ENCODE measurements at regions not wholly inside any gene's neighbourhood (a gene's known extent, or its start where the extent isn't known, plus 50 kb on each side); places are given as distances from the start of the nearest gene placed in this dataset.

GRCh38 chr3:11717768-11718636 lies 74.3 kb upstream of the VGLL4 start:
- TF ChIP-seq, protein P1, sequence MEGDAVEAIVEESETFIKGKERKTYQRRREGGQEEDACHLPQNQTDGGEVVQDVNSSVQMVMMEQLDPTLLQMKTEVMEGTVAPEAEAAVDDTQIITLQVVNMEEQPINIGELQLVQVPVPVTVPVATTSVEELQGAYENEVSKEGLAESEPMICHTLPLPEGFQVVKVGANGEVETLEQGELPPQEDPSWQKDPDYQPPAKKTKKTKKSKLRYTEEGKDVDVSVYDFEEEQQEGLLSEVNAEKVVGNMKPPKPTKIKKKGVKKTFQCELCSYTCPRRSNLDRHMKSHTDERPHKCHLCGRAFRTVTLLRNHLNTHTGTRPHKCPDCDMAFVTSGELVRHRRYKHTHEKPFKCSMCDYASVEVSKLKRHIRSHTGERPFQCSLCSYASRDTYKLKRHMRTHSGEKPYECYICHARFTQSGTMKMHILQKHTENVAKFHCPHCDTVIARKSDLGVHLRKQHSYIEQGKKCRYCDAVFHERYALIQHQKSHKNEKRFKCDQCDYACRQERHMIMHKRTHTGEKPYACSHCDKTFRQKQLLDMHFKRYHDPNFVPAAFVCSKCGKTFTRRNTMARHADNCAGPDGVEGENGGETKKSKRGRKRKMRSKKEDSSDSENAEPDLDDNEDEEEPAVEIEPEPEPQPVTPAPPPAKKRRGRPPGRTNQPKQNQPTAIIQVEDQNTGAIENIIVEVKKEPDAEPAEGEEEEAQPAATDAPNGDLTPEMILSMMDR (IDR thresholded peaks at IDR 0.05) = no peak
- no peaks in the 10 kb centered on the region for H3K36me3 ChIP-seq
- H3K27ac ChIP-seq = peak overlapping the region; percentile 94
- H3K4me3 ChIP-seq = peak overlapping the region; percentile 96
- no peaks in the 10 kb centered on the region for H3K27me3 ChIP-seq
- peak overlapping the region; percentile 91 to 97 for H3K9ac ChIP-seq (ENCODE audit: low read depth in 2 of 2, low read length in 2 of 2)
- no peaks in the 10 kb centered on the region for H3K4me1 ChIP-seq
- DNase-seq = peak; percentile 22
- H3K9me3 ChIP-seq = no peaks in the 10 kb centered on the region
- intact Hi-C loops (cut with DNase I) = loop anchor here (10.0 kb wide), 1 partner anchor 53 kb away; no protein-coding TSS in a partner anchor

DNA sequence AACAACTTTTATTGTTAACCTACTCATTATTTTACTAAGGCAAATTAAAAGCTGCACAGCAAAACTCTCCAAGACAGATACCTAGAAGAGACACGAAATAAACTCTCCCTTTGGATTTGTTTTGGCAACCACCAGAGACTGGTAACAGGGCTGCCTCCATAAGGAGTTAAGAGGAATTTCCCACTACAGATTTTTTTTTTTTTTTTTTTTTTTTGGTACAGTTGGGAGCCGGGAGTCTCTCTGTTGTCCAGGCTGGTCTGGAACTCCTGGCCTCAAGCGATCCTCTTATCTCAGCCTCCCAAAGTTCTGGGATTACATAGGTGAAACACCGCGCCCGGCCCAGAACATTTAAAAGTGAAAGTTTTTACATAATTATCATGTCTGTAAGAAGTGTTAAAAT lies 73.6 kb upstream of the VGLL4 start:
- H3K4me1 ChIP-seq = no peaks in the 10 kb centered on the region
- no peak for DNase-seq
- H3K27me3 ChIP-seq = no peaks in the 10 kb centered on the region
- no peak overlapping the region for H3K27ac ChIP-seq
- no peak overlapping the region for H3K4me3 ChIP-seq
- intact Hi-C loops (cut with DNase I) = loop anchor here (10.0 kb wide), 1 partner anchor 52 kb away; no protein-coding TSS in a partner anchor
- no peak overlapping the region for H3K9ac ChIP-seq (ENCODE audit: low read depth in 2 of 2, low read length in 2 of 2)
- TF ChIP-seq, protein P1 (IDR thresholded peaks at IDR 0.05) = no peak
- no peaks in the 10 kb centered on the region for H3K9me3 ChIP-seq
- no peaks in the 10 kb centered on the region for H3K36me3 ChIP-seq

DNA sequence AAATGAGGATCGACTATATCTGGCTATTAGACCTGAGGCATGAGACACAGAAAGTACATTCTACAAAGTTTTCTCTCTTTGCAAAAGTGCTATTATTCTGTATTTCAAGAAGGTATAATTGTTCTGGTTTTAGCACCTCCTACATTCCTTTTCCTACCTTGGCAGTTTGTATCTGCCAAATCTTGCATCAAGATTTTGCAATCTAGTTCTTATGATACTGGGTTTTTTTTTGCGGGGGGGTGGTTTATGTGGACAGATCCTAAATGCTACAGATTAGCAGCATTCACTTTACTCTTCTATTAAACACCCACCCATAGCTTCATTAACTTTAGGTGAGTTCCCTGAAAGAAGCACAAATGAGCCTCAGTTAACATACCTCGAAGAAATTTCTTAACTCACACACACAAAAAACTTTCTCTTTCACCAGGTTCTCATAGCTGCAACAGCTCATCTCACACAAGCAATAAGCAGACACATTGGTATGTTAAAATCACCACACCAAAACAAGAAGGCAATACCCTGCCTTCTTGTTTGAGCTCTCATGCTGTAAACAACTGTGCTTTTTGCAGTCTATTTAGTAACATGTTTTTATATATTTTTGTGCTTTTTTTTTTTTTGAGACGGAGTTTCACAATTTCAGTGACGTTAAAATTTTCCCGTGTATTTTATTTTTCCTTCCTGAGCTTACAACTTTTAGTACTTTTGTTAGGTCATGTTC lies 73.0 kb upstream of the VGLL4 start:
- TF ChIP-seq, protein P1 (IDR thresholded peaks at IDR 0.05) = no peak
- Histone ChIP-seq H3K9me3 (no peaks in the 10 kb centered on the region), H3K27ac (no peak overlapping the region), H3K27me3 (no peaks in the 10 kb centered on the region), H3K36me3 (no peaks in the 10 kb centered on the region), H3K4me1 (no peaks in the 10 kb centered on the region), H3K4me3 (no peak overlapping the region), H3K9ac (ENCODE audit: low read depth in 2 of 2, low read length in 2 of 2) (no peak overlapping the region)
- intact Hi-C loops (cut with DNase I) = loop anchor here (10.0 kb wide), 1 partner anchor 52 kb away; no protein-coding TSS in a partner anchor
- DNase-seq = no peak

GRCh38 chr3:11713171-11713570 lies 69.5 kb upstream of the VGLL4 start:
- intact Hi-C loops (cut with DNase I) = loop anchor here (10.0 kb wide), 1 partner anchor 48 kb away; no protein-coding TSS in a partner anchor
- Histone ChIP-seq H3K9ac (ENCODE audit: low read depth in 2 of 2, low read length in 2 of 2) (no peak overlapping the region), H3K27ac (no peak overlapping the region), H3K36me3 (no peaks in the 10 kb centered on the region), H3K9me3 (no peaks in the 10 kb centered on the region), H3K4me1 (no peaks in the 10 kb centered on the region), H3K4me3 (no peak overlapping the region), H3K27me3 (no peaks in the 10 kb centered on the region)
- no peak for DNase-seq
- TF ChIP-seq, protein P1 (IDR thresholded peaks at IDR 0.05) = no peak

DNA sequence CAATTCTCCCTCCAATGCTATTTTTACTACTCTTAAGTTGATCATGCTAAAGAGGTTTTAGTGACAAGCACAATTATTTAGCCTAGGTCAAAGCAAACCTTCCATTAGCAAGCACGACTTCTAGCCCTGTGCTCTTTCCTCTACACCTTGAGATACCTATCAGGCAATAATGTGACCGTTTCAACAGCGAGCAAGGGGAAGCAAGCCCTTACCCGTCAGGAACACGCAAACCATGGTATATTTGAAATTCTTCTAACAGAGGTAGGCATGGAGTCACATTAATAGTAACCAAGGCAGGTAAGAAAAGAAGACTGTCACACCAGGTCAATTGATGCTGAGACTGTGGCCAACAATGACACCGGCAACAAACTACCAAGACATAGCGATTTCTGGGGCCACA lies 68.9 kb upstream of the VGLL4 start:
- no peaks in the 10 kb centered on the region for H3K36me3 ChIP-seq
- H3K4me1 ChIP-seq = no peaks in the 10 kb centered on the region
- H3K9me3 ChIP-seq = no peaks in the 10 kb centered on the region
- DNase-seq = no peak
- H3K27ac ChIP-seq = no peak overlapping the region
- no peak overlapping the region for H3K4me3 ChIP-seq
- intact Hi-C loops (cut with DNase I) = loop anchor here (10.0 kb wide), 1 partner anchor 48 kb away; no protein-coding TSS in a partner anchor
- no peaks in the 10 kb centered on the region for H3K27me3 ChIP-seq
- H3K9ac ChIP-seq (ENCODE audit: low read depth in 2 of 2, low read length in 2 of 2) = no peak overlapping the region
- TF ChIP-seq, protein P1 (IDR thresholded peaks at IDR 0.05) = no peak
